SK-N-SH (cell line): ENCODE measurements at regions not wholly inside any gene's neighbourhood (a gene's known extent, or its start where the extent isn't known, plus 50 kb on each side); places are given as distances from the start of the nearest gene placed in this dataset.

Experiments
- CTCF ChIA-PET: fragments of 300-600, 350-600 bp; formaldehyde crosslinking; extraction: SDS; loops from one replicate; lab custom pipeline; 2021; lab: Yijun Ruan, JAX
- POLR2A ChIA-PET: fragments of 350-600 bp; sonication (Branson Sonifier 250); formaldehyde crosslinking; extraction: SDS; loops from one replicate; lab custom pipeline; 2020; ENCODE audit warnings: antibody characterized with exemption, inconsistent platforms; lab: Yijun Ruan, JAX
- DNase-seq: peaks from one replicate; pipeline ENCODE4 v3.0.0; 2012
- H2AFZ ChIP-seq: fragments of 200-600 bp; sonication (generic); 2 replicates; pipeline ENCODE4 v1.8.1; 2016; ENCODE audit warnings: antibody characterized with exemption, mild to moderate bottlenecking, low read depth
- H3F3A ChIP-seq: fragments of 200-600 bp; sonication (generic); replicated peaks from 2 replicates; pipeline ENCODE3; 2016; ENCODE audit warnings: antibody characterized with exemption, mild to moderate bottlenecking; ENCODE audit not compliant: insufficient read depth
- H3K27ac ChIP-seq, 2 experiments: fragments of 200-500 bp in 1 of 2; fragments of 200-600 bp in 1 of 2; sonication (Bioruptor generic) in 1 of 2; sonication (generic), shearing (Covaris generic) in 1 of 2; 2 replicates each; pipeline versions ENCODE4 v1.5.1 to v1.6.1; 2014 to 2016; ENCODE audit warnings: low read depth in 2 of 2, inconsistent platforms in 1 of 2, low read length in 1 of 2, mild to moderate bottlenecking in 1 of 2, mixed read lengths in 1 of 2
- H3K27me3 ChIP-seq: fragments of 200-600 bp; sonication (generic), shearing (Covaris generic); 2 replicates; pipeline ENCODE4 v1.6.1; 2016; ENCODE audit warnings: mixed run types; ENCODE audit not compliant: insufficient read depth
- H3K36me3 ChIP-seq, 2 experiments: fragments of 200-500 bp in 1 of 2; fragments of 200-600 bp in 1 of 2; sonication (Bioruptor generic) in 1 of 2; sonication (generic) in 1 of 2; replicated peaks in 1 of 2; 2 replicates each; pipeline versions ENCODE3 to v1.5.1; 2014 to 2016; ENCODE audit warnings: low read length in 1 of 2, mild to moderate bottlenecking in 1 of 2; ENCODE audit not compliant: insufficient read depth in 2 of 2, control insufficient read depth in 1 of 2
- H3K4me1 ChIP-seq, 2 experiments: fragments of 200-500 bp in 1 of 2; fragments of 200-600 bp in 1 of 2; sonication (Bioruptor generic) in 1 of 2; sonication (generic), shearing (Covaris generic) in 1 of 2; 2 replicates each; pipeline versions ENCODE4 v1.5.1 to v1.6.1; 2014 to 2016; ENCODE audit warnings: low read depth in 1 of 2, low read length in 1 of 2, mixed run types in 1 of 2; ENCODE audit not compliant: insufficient read depth in 2 of 2, control insufficient read depth in 1 of 2
- H3K4me2 ChIP-seq: fragments of 200-600 bp; sonication (generic), shearing (Covaris generic); 2 replicates; pipeline ENCODE4 v1.6.1; 2017; ENCODE audit warnings: mixed run types
- H3K4me3 ChIP-seq, 2 experiments: fragments of 200-500 bp in 1 of 2; fragments of 200-600 bp in 1 of 2; sonication (Bioruptor generic) in 1 of 2; sonication (generic), shearing (Covaris generic) in 1 of 2; 2 replicates each; pipeline versions ENCODE4 v1.5.1 to v1.8.1; 2014 to 2016; ENCODE audit warnings: low read depth in 2 of 2, inconsistent platforms in 1 of 2, low read length in 1 of 2, mild to moderate bottlenecking in 1 of 2, mixed read lengths in 1 of 2, moderate library complexity in 1 of 2
- H3K79me2 ChIP-seq: fragments of 200-600 bp; sonication (generic); 2 replicates; pipeline ENCODE4 v1.8.1; 2017; ENCODE audit warnings: mild to moderate bottlenecking; ENCODE audit not compliant: insufficient read depth
- H3K9ac ChIP-seq: fragments of 200-600 bp; sonication (generic); 2 replicates; pipeline ENCODE4 v1.6.1; 2017; ENCODE audit warnings: mixed run types
- H3K9me2 ChIP-seq: fragments of 200-600 bp; sonication (generic); 2 replicates; pipeline ENCODE4 v1.6.1; 2017; ENCODE audit warnings: mixed run types
- H3K9me3 ChIP-seq: fragments of 200-600 bp; sonication (generic); 2 replicates; pipeline ENCODE4 v1.6.1; 2017; ENCODE audit warnings: mixed run types, mild to moderate bottlenecking, moderate library complexity
- H4K20me1 ChIP-seq: fragments of 200-600 bp; sonication (generic); 2 replicates; pipeline ENCODE4 v1.6.1; 2017; ENCODE audit warnings: mild to moderate bottlenecking, mixed run types; ENCODE audit not compliant: insufficient read depth
- CHD2 ChIP-seq: fragments of 150-350 bp; IDR thresholded peaks from 2 replicates; pipeline ENCODE4 v1.6.1; 2018; ENCODE audit warnings: low read length; ENCODE audit not compliant: partially characterized antibody
- ELF1 ChIP-seq: IDR thresholded peaks from 2 replicates; pipeline ENCODE4 v1.4.0; 2012
- FOSL2 ChIP-seq: IDR thresholded peaks from 2 replicates; pipeline ENCODE4 v1.4.0; 2012; ENCODE audit warnings: low read depth, mild to moderate bottlenecking, moderate library complexity, borderline replicate concordance
- FOXJ3 ChIP-seq: sonication (generic); formaldehyde crosslinking; IDR thresholded peaks from 2 replicates; pipeline ENCODE4 v1.5.1; 2020; ENCODE audit warnings: mild to moderate bottlenecking, missing genetic modification reagents
- MXI1 ChIP-seq: IDR thresholded peaks from 2 replicates; pipeline ENCODE4 v1.6.1; 2012; ENCODE audit warnings: mild to moderate bottlenecking, low read depth, low read length, improper control_type of control experiment
- RCOR1 ChIP-seq: fragments of 150-350 bp; IDR thresholded peaks from 2 replicates; pipeline ENCODE4 v1.6.1; 2017; ENCODE audit warnings: antibody characterized with exemption, low read length
- SIN3A ChIP-seq: IDR thresholded peaks from 2 replicates; pipeline ENCODE4 v1.6.1; 2012; ENCODE audit warnings: low read depth, mild to moderate bottlenecking, low read length, moderate library complexity, borderline replicate concordance
- SMC3 ChIP-seq: IDR thresholded peaks from 2 replicates; pipeline ENCODE4 v1.6.1; 2012; ENCODE audit warnings: low read depth, low read length, improper control_type of control experiment
- TCF12 ChIP-seq: IDR thresholded peaks from 2 replicates; pipeline ENCODE4 v1.4.0; 2012
- WGBS: methylation state at CpG from one replicate; pipeline ENCODE4 v1.1.6; 2017; ENCODE audit warnings: low lambda C conversion rate; 5-methylcytosine and 5-hydroxymethylcytosine counted together
- TF ChIP-seq, protein P1 (sequence below): fragments of 150-350 bp; IDR thresholded peaks from 2 replicates; pipeline ENCODE4 v1.6.1; 2016; ENCODE audit warnings: mild to moderate bottlenecking, low read depth, low read length
- TF ChIP-seq, protein P2 (sequence below): fragments of 200-600 bp; sonication (generic); IDR thresholded peaks from 2 replicates; pipeline ENCODE4 v1.6.1; 2017; ENCODE audit warnings: antibody characterized with exemption, mild to moderate bottlenecking, moderate library complexity
- TF ChIP-seq, protein P3 (sequence below): IDR thresholded peaks from 2 replicates; pipeline ENCODE4 v1.6.1; 2012; ENCODE audit warnings: mild to moderate bottlenecking, low read depth, low read length, moderate library complexity
- TF ChIP-seq, protein P4 (sequence below): IDR thresholded peaks from 2 replicates; pipeline ENCODE4 v1.4.0; 2012; ENCODE audit warnings: low read depth, borderline replicate concordance
- TF ChIP-seq, protein P5 (sequence below): fragments of 150-350 bp; IDR thresholded peaks from 2 replicates; pipeline ENCODE4 v1.6.1; 2017; ENCODE audit warnings: antibody characterized with exemption, low read length, low read depth, borderline replicate concordance
- TF ChIP-seq, protein P6 (sequence below): IDR thresholded peaks from 2 replicates; pipeline ENCODE4 v1.4.0; 2012; ENCODE audit warnings: low read depth

DNA sequence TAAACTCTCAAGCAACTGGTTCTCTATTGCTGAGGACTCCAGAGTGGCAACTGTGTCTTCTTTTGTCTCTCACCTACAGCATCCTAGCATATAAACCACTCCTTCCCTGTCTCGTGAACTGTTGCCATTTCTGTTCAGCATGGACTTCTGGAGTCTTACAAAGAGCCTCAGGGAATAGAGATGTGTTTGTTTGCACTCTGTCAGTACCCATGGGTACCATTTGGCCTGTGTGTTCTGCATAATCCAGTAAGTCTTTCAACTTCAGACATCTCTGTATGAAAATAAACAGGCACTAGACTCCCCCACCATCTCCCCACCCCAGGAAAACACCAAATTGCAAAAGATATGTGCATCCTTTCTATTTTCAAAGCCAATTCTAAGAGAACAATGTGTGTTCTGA lies 1351.6 kb upstream of the PABPC4L start:
- no peak overlapping the region for H3K4me2 ChIP-seq
- H2AFZ ChIP-seq: no peak overlapping the region
- DNase-seq: no peak
- CTCF ChIA-PET: no interaction called here
- TF ChIP-seq CHD2 (no peak), SIN3A (no peak), FOXJ3 (CRISPR knock-in tag) (no peak), MXI1 (no peak), RCOR1 (no peak), FOSL2 (no peak), TCF12 (no peak), ELF1 (no peak), SMC3 (no peak)
- TF ChIP-seq, protein P1, sequence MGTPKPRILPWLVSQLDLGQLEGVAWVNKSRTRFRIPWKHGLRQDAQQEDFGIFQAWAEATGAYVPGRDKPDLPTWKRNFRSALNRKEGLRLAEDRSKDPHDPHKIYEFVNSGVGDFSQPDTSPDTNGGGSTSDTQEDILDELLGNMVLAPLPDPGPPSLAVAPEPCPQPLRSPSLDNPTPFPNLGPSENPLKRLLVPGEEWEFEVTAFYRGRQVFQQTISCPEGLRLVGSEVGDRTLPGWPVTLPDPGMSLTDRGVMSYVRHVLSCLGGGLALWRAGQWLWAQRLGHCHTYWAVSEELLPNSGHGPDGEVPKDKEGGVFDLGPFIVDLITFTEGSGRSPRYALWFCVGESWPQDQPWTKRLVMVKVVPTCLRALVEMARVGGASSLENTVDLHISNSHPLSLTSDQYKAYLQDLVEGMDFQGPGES: no peak
- TF ChIP-seq, protein P2, sequence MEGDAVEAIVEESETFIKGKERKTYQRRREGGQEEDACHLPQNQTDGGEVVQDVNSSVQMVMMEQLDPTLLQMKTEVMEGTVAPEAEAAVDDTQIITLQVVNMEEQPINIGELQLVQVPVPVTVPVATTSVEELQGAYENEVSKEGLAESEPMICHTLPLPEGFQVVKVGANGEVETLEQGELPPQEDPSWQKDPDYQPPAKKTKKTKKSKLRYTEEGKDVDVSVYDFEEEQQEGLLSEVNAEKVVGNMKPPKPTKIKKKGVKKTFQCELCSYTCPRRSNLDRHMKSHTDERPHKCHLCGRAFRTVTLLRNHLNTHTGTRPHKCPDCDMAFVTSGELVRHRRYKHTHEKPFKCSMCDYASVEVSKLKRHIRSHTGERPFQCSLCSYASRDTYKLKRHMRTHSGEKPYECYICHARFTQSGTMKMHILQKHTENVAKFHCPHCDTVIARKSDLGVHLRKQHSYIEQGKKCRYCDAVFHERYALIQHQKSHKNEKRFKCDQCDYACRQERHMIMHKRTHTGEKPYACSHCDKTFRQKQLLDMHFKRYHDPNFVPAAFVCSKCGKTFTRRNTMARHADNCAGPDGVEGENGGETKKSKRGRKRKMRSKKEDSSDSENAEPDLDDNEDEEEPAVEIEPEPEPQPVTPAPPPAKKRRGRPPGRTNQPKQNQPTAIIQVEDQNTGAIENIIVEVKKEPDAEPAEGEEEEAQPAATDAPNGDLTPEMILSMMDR: no peak
- TF ChIP-seq, protein P3, sequence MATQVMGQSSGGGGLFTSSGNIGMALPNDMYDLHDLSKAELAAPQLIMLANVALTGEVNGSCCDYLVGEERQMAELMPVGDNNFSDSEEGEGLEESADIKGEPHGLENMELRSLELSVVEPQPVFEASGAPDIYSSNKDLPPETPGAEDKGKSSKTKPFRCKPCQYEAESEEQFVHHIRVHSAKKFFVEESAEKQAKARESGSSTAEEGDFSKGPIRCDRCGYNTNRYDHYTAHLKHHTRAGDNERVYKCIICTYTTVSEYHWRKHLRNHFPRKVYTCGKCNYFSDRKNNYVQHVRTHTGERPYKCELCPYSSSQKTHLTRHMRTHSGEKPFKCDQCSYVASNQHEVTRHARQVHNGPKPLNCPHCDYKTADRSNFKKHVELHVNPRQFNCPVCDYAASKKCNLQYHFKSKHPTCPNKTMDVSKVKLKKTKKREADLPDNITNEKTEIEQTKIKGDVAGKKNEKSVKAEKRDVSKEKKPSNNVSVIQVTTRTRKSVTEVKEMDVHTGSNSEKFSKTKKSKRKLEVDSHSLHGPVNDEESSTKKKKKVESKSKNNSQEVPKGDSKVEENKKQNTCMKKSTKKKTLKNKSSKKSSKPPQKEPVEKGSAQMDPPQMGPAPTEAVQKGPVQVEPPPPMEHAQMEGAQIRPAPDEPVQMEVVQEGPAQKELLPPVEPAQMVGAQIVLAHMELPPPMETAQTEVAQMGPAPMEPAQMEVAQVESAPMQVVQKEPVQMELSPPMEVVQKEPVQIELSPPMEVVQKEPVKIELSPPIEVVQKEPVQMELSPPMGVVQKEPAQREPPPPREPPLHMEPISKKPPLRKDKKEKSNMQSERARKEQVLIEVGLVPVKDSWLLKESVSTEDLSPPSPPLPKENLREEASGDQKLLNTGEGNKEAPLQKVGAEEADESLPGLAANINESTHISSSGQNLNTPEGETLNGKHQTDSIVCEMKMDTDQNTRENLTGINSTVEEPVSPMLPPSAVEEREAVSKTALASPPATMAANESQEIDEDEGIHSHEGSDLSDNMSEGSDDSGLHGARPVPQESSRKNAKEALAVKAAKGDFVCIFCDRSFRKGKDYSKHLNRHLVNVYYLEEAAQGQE: no peak
- TF ChIP-seq, protein P4, sequence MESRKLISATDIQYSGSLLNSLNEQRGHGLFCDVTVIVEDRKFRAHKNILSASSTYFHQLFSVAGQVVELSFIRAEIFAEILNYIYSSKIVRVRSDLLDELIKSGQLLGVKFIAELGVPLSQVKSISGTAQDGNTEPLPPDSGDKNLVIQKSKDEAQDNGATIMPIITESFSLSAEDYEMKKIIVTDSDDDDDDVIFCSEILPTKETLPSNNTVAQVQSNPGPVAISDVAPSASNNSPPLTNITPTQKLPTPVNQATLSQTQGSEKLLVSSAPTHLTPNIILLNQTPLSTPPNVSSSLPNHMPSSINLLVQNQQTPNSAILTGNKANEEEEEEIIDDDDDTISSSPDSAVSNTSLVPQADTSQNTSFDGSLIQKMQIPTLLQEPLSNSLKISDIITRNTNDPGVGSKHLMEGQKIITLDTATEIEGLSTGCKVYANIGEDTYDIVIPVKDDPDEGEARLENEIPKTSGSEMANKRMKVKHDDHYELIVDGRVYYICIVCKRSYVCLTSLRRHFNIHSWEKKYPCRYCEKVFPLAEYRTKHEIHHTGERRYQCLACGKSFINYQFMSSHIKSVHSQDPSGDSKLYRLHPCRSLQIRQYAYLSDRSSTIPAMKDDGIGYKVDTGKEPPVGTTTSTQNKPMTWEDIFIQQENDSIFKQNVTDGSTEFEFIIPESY: no peak
- TF ChIP-seq, protein P5, sequence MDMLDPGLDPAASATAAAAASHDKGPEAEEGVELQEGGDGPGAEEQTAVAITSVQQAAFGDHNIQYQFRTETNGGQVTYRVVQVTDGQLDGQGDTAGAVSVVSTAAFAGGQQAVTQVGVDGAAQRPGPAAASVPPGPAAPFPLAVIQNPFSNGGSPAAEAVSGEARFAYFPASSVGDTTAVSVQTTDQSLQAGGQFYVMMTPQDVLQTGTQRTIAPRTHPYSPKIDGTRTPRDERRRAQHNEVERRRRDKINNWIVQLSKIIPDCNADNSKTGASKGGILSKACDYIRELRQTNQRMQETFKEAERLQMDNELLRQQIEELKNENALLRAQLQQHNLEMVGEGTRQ: no peak
- TF ChIP-seq, protein P6, sequence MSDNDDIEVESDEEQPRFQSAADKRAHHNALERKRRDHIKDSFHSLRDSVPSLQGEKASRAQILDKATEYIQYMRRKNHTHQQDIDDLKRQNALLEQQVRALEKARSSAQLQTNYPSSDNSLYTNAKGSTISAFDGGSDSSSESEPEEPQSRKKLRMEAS: no peak
- TF ChIP-seq, all 33 proteins: peak for 0
- POLR2A ChIA-PET: no interaction called here
- WGBS: 18% methylated on average over 1 of the region's 1 CpG
- no peaks in the 10 kb centered on the region for H3F3A ChIP-seq
- H3K9ac ChIP-seq: no peak overlapping the region
- no peaks in the 10 kb centered on the region for H3K36me3 ChIP-seq
- no peaks in the 10 kb centered on the region for H3K27me3 ChIP-seq
- no peaks in the 10 kb centered on the region for H4K20me1 ChIP-seq
- H3K79me2 ChIP-seq: no peaks in the 10 kb centered on the region
- H3K9me2 ChIP-seq: no peaks in the 10 kb centered on the region
- no peaks in the 10 kb centered on the region for H3K9me3 ChIP-seq
- no peak overlapping the region for H3K27ac ChIP-seq
- H3K4me1 ChIP-seq: no peaks in the 10 kb centered on the region
- H3K4me3 ChIP-seq: no peak overlapping the region
